IPS DF 6.9 (cell line): ENCODE measurements at regions not wholly inside any gene's neighbourhood (a gene's known extent, or its start where the extent isn't known, plus 50 kb on each side); places are given as distances from the start of the nearest gene placed in this dataset.
A peak's percentile ranks its signal among the peaks of the same experiment; 100 is the strongest.
"Not testable (repeated sequence)": the region's sequence is repeated elsewhere in the genome, so short reads cannot be mapped to it uniquely, and the experiment has no call there.

Experiments
- DNase-seq: peaks from one replicate; pipeline ENCODE4 v3.0.0-alpha.2; 2013; ENCODE audit warnings: low read depth, low spot score
- H3K27ac ChIP-seq: one replicate; pipeline ENCODE4 v1.5.1; 2013; ENCODE audit warnings: low read length, control low read depth
- H3K27me3 ChIP-seq: 2 replicates; pipeline ENCODE4 v1.6.1; 2013; ENCODE audit warnings: mild to moderate bottlenecking, low read length; ENCODE audit not compliant: control insufficient read depth, insufficient read depth
- H3K36me3 ChIP-seq: 2 replicates; pipeline ENCODE4 v1.6.1; 2013; ENCODE audit warnings: low read length; ENCODE audit not compliant: control insufficient read depth, insufficient read depth
- H3K4me1 ChIP-seq: 2 replicates; pipeline ENCODE4 v1.6.1; 2013; ENCODE audit warnings: low read length; ENCODE audit not compliant: control insufficient read depth, insufficient read depth
- H3K4me3 ChIP-seq: 2 replicates; pipeline ENCODE4 v1.5.1; 2013; ENCODE audit warnings: mild to moderate bottlenecking, low read length
- H3K9me3 ChIP-seq: 2 replicates; pipeline ENCODE4 v1.6.1; 2013; ENCODE audit warnings: low read length, inconsistent platforms; ENCODE audit not compliant: control insufficient read depth, insufficient read depth
- WGBS: extraction: QIAGEN DNeasy Blood & Tissue Kit; methylation state at CpG from one replicate; pipeline ENCODE4 v1.1.7; 2013; ENCODE audit warnings: mixed read lengths, missing lambda C conversion rate; ENCODE audit not compliant: insufficient read length, insufficient coverage; 5-methylcytosine and 5-hydroxymethylcytosine counted together

GRCh38 chr2:125324273-125324672 lies 1299.2 kb downstream of the CNTNAP5 start:
- no peak overlapping the region for H3K27ac ChIP-seq
- DNase-seq = no peak
- no peak overlapping the region for H3K4me3 ChIP-seq
- H3K27me3 ChIP-seq = no peaks in the 10 kb centered on the region
- H3K9me3 ChIP-seq = no peaks in the 10 kb centered on the region
- H3K36me3 ChIP-seq = no peaks in the 10 kb centered on the region
- no peaks in the 10 kb centered on the region for H3K4me1 ChIP-seq

GRCh38 chr2:125330133-125330532 lies 1305.0 kb downstream of the CNTNAP5 start:
- Histone ChIP-seq H3K27ac (no peak overlapping the region), H3K9me3 (no peaks in the 10 kb centered on the region), H3K27me3 (no peaks in the 10 kb centered on the region), H3K4me1 (no peaks in the 10 kb centered on the region), H3K36me3 (no peaks in the 10 kb centered on the region), H3K4me3 (no peak overlapping the region)
- no peak for DNase-seq

DNA sequence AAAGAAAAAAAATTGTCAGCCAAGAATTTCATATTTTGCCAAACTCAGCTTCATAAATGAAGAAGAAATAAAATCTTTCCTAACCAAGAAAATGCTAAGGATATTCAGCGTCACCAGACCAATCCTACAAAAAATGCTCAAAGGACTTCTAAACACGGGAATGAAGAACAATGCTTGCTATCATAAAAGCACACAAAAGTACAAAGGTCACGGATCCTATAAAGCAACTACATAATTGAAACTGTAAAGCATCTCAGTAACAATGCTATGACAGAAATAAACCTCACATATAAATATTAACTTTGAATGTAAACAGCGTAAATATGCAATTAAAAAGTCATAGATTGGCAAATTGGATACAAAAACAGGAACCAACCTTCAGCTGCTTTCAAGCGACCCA lies 1314.6 kb upstream of the GYPC start:
- H3K4me3 ChIP-seq = no peak overlapping the region
- no CpG with 5 or more reads among the region's 5 CpGs for WGBS

GRCh38 chr2:125353542-125353941 lies 1302.4 kb upstream of the GYPC start:
- not testable (repeated sequence) for H3K36me3 ChIP-seq, H3K4me3 ChIP-seq
- no CpG with 5 or more reads among the region's 12 CpGs for WGBS

More for the DNA sequence above, 1314.6 kb upstream of the GYPC start:
- H3K4me1 ChIP-seq = no peaks in the 10 kb centered on the region
- H3K36me3 ChIP-seq = no peaks in the 10 kb centered on the region
- no peaks in the 10 kb centered on the region for H3K9me3 ChIP-seq
- H3K27me3 ChIP-seq = no peaks in the 10 kb centered on the region
- DNase-seq = no peak
- H3K27ac ChIP-seq = no peak overlapping the region

GRCh38 chr2:125364192-125364983 lies 1291.6 kb upstream of the GYPC start:
- WGBS = no CpG with 5 or more reads among the region's 2 CpGs
- no peak for DNase-seq
- Histone ChIP-seq H3K27ac (no peak overlapping the region), H3K27me3 (no peaks in the 10 kb centered on the region), H3K4me3 (no peak overlapping the region), H3K9me3 (no peaks in the 10 kb centered on the region), H3K36me3 (no peaks in the 10 kb centered on the region), H3K4me1 (no peaks in the 10 kb centered on the region)

More at GRCh38 chr2:125353542-125353941, 1302.4 kb upstream of the GYPC start:
- H3K27me3 ChIP-seq, H3K4me1 ChIP-seq, H3K9me3 ChIP-seq, DNase-seq, H3K27ac ChIP-seq: not testable (repeated sequence)

DNA sequence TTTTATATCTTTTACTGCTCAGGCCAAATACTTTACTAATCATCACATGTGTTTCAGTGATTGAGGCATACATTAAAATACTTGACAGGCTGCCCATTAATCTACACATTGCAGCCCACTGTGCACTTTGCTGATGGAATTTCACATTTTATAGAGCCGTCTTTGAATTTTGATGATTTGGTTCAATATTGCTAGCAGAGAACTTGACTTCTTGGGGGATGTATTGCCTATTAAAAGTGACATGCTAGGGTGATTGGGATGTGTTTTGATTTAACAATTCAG lies 1291.0 kb upstream of the GYPC start:
- WGBS = no CpG with 5 or more reads among the region's 1 CpG
- no peaks in the 10 kb centered on the region for H3K36me3 ChIP-seq
- no peak overlapping the region for H3K27ac ChIP-seq
- no peaks in the 10 kb centered on the region for H3K4me1 ChIP-seq
- no peaks in the 10 kb centered on the region for H3K27me3 ChIP-seq
- no peaks in the 10 kb centered on the region for H3K9me3 ChIP-seq
- no peak for DNase-seq
- no peak overlapping the region for H3K4me3 ChIP-seq

GRCh38 chr2:125371867-125372266 lies 1284.1 kb upstream of the GYPC start:
- Histone ChIP-seq H3K9me3 (no peaks in the 10 kb centered on the region), H3K36me3 (no peaks in the 10 kb centered on the region), H3K4me1 (no peaks in the 10 kb centered on the region), H3K27me3 (no peaks in the 10 kb centered on the region), H3K27ac (no peak overlapping the region), H3K4me3 (no peak overlapping the region)
- DNase-seq = no peak

DNA sequence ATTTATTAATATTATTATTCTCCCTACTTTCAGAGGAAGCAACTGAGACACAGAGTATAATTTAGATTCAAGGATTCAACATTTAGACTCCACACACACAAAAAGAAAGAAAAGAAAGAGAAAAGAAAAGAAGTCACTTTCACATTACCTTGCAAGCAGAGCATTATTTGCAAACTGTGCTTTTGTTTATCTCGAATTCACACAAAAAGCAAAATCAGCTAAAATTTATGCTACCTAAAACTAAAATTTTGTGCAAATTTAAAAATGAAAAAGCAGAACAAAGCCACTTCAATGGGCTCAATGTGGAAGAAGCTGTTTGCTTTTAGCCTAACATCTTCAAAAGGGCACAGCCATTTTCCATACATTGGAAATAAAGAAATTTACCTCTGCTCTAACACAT lies 1282.7 kb upstream of the GYPC start:
- Histone ChIP-seq H3K27ac (no peak overlapping the region), H3K4me1 (no peaks in the 10 kb centered on the region), H3K4me3 (no peak overlapping the region), H3K36me3 (no peaks in the 10 kb centered on the region), H3K9me3 (no peaks in the 10 kb centered on the region), H3K27me3 (no peaks in the 10 kb centered on the region)
- DNase-seq = no peak
- WGBS = no CpG with 5 or more reads among the region's 1 CpG

DNA sequence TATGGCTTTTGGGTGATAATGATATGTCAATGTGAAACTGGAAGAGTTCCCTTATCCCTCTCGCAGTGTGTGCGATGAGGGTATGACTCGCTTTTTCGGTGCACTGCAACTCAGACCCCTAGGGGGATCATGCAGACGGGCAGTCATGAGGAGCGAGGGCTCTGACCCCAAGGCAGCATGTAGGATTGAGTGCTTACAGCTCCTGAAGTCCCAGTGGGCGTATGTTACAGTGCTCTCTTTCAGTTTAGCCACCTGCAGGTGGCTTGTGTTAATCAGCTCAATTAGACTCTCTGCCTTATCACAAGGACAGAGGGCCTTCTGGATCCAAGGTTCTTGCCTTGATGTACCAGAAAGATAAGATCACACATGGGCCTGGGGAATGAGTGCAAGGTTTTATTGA lies 1269.9 kb upstream of the GYPC start:
- Histone ChIP-seq H3K9me3 (no peaks in the 10 kb centered on the region), H3K4me3 (no peak overlapping the region), H3K27me3 (no peaks in the 10 kb centered on the region), H3K4me1 (no peaks in the 10 kb centered on the region), H3K36me3 (no peaks in the 10 kb centered on the region), H3K27ac (no peak overlapping the region)
- WGBS = no CpG with 5 or more reads among the region's 7 CpGs
- DNase-seq = peak; percentile 11

DNA sequence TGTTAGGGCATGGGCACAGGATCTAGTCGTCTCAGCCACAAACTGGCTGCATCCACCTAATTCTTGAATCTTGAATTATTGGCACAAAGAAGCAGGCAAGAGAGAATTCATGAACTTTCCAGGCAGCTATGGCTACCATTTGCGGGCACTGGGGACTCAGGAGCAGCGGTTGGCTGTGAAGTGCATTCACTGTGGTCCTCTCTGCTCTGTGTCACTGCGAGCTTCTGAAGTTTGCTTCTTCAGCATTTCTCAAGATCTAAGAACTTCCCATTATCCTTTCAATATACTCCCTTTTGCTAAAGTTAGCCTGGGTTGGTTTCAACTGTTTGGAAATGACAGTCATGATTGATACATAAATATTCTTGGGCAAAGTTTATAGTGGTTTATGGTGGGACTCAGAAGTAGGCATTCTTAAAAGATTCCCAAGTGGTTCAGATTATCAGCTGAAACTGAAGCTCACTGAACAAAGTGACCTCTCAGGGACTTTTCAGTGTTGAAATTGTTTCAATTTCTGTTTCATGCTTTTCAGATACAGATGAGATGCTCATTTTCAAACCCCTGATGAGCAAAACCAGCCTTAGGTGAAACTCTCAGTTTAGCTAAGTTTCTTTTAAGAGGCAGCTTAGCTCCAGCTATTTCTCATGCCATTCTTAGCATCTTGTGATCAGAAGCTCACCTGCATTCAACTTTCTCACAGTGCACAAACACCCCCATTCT lies 1258.3 kb upstream of the GYPC start:
- no peaks in the 10 kb centered on the region for H3K4me1 ChIP-seq
- DNase-seq = no peak
- WGBS = no CpG with 5 or more reads among the region's 4 CpGs
- no peak overlapping the region for H3K4me3 ChIP-seq
- H3K9me3 ChIP-seq = no peaks in the 10 kb centered on the region
- no peaks in the 10 kb centered on the region for H3K36me3 ChIP-seq
- no peak overlapping the region for H3K27ac ChIP-seq
- no peaks in the 10 kb centered on the region for H3K27me3 ChIP-seq
